SH-SY5Y (cell line): ENCODE measurements at regions not wholly inside any gene's neighbourhood (a gene's known extent, or its start where the extent isn't known, plus 50 kb on each side); places are given as distances from the start of the nearest gene placed in this dataset.

Source experiments
- GATA2 ChIP-seq: IDR thresholded peaks from 2 replicates; pipeline ENCODE4 v1.6.1; 2011; ENCODE audit warnings: mild to moderate bottlenecking, low read depth, low read length
- GATA3 ChIP-seq: IDR thresholded peaks from 2 replicates; pipeline ENCODE4 v1.6.1; 2011; ENCODE audit warnings: low read depth, mild to moderate bottlenecking, low read length, moderate library complexity

DNA sequence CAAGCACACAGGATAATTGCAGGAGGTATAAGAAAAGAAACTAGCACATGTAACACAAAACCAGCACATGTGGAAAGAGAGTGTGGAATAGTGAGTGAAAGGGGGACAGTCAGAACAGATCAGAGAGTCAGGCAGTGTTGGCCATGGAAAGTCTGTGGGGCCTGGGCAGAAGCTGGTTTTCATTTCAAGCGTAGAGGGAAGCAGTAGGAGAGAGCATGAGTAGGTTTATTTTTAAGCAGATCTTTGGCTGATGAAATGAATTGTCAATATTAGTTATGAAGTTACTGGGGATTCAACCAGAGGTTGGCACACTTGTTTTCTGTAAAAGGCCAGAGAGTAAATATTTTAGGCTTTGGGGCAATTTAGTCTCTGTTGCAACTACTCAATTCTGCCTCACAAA, 283.1 kb downstream of the SMARCA2 start:
- TF ChIP-seq GATA2, result no peak
- TF ChIP-seq GATA3, result no peak
